ENCODE measurements at regions not wholly inside any gene's neighbourhood (a gene's known extent, or its start where the extent isn't known, plus 50 kb on each side); places are given as distances from the start of the nearest gene placed in this dataset.

- no peaks in the 10 kb centered on the region for H3K4me1 ChIP-seq
- no peak for TF ChIP-seq CTCF (IDR thresholded peaks at IDR 0.05)
- no peak for TF ChIP-seq POLR2A (IDR thresholded peaks at IDR 0.05)
- H3K4me3 ChIP-seq = no peak overlapping the region
- no peaks in the 10 kb centered on the region for H3K27me3 ChIP-seq
- no peak overlapping the region for H3K27ac ChIP-seq
- H3K36me3 ChIP-seq = no peaks in the 10 kb centered on the region
- H3K9me3 ChIP-seq = no peaks in the 10 kb centered on the region
- no peak for DNase-seq
Measured at GRCh38 chr7:81201188-81201587, 282.3 kb upstream of the SEMA3C start.

GRCh38 chr7:81198766-81199165 lies 279.9 kb upstream of the SEMA3C start:
- no peak for DNase-seq
- Histone ChIP-seq H3K4me1 (no peaks in the 10 kb centered on the region), H3K36me3 (no peaks in the 10 kb centered on the region), H3K9me3 (no peaks in the 10 kb centered on the region), H3K27ac (no peak overlapping the region), H3K4me3 (no peak overlapping the region), H3K27me3 (no peaks in the 10 kb centered on the region)
- TF ChIP-seq POLR2A (IDR thresholded peaks at IDR 0.05) (no peak), CTCF (IDR thresholded peaks at IDR 0.05) (no peak)

- H3K9me3 ChIP-seq = no peaks in the 10 kb centered on the region
- H3K36me3 ChIP-seq = no peaks in the 10 kb centered on the region
- H3K27ac ChIP-seq = no peak overlapping the region
- no peak for TF ChIP-seq CTCF (IDR thresholded peaks at IDR 0.05)
- TF ChIP-seq POLR2A (IDR thresholded peaks at IDR 0.05) = no peak
- no peaks in the 10 kb centered on the region for H3K27me3 ChIP-seq
- no peak for DNase-seq
- no peaks in the 10 kb centered on the region for H3K4me1 ChIP-seq
- H3K4me3 ChIP-seq = no peak overlapping the region
Measured at GRCh38 chr7:81197266-81197665, 278.4 kb upstream of the SEMA3C start.

- no peaks in the 10 kb centered on the region for H3K27me3 ChIP-seq
- TF ChIP-seq CTCF (IDR thresholded peaks at IDR 0.05) (no peak), POLR2A (IDR thresholded peaks at IDR 0.05) (no peak)
- H3K9me3 ChIP-seq = no peaks in the 10 kb centered on the region
- H3K36me3 ChIP-seq = no peaks in the 10 kb centered on the region
- no peaks in the 10 kb centered on the region for H3K4me1 ChIP-seq
- H3K27ac ChIP-seq = no peak overlapping the region
- H3K4me3 ChIP-seq = no peak overlapping the region
- no peak for DNase-seq
Measured at GRCh38 chr7:81195033-81195432, 276.2 kb upstream of the SEMA3C start.

- no peak for DNase-seq
- no peaks in the 10 kb centered on the region for H3K36me3 ChIP-seq
- H3K4me3 ChIP-seq = no peak overlapping the region
- TF ChIP-seq POLR2A (IDR thresholded peaks at IDR 0.05) = no peak
- TF ChIP-seq CTCF (IDR thresholded peaks at IDR 0.05) = no peak
- H3K9me3 ChIP-seq = no peaks in the 10 kb centered on the region
- no peaks in the 10 kb centered on the region for H3K27me3 ChIP-seq
- H3K4me1 ChIP-seq = no peaks in the 10 kb centered on the region
- H3K27ac ChIP-seq = no peak overlapping the region
Measured at GRCh38 chr7:81190997-81191768, 272.3 kb upstream of the SEMA3C start.
